CD4-positive, CD25-positive, alpha-beta regulatory T cell (primary cell): ENCODE measurements at regions not wholly inside any gene's neighbourhood (a gene's known extent, or its start where the extent isn't known, plus 50 kb on each side); places are given as distances from the start of the nearest gene placed in this dataset.

Experiments used
- ATAC-seq, 2 donors: fragments of 150-1000 bp; cut with Tn5 transposase; one replicate each; pipeline ENCODE4 v1.10.0; 2021; ENCODE audit warnings: low read depth in 2 of 2, moderate number of reproducible peaks in 2 of 2, moderate library complexity in 1 of 2
- DNase-seq, 3 donors: peaks; one replicate each; pipeline versions ENCODE4 v3.0.0 to v3.0.0-alpha.2; 2012 to 2022; ENCODE audit warnings: mixed read lengths in 1 of 3
- H3K27ac ChIP-seq: one replicate; pipeline ENCODE4 v1.7.0; 2013; ENCODE audit warnings: mild to moderate bottlenecking, low read length; ENCODE audit not compliant: insufficient read depth, poor library complexity, severe bottlenecking
- H3K27me3 ChIP-seq: one replicate; pipeline ENCODE4 v1.7.0; 2013; ENCODE audit warnings: low read length; ENCODE audit not compliant: control insufficient read depth, insufficient read depth
- H3K36me3 ChIP-seq: one replicate; pipeline ENCODE4 v1.7.0; 2013; ENCODE audit warnings: mild to moderate bottlenecking, low read length, moderate library complexity; ENCODE audit not compliant: control insufficient read depth, insufficient read depth
- H3K4me1 ChIP-seq: 2 replicates; pipeline ENCODE4 v1.7.0; 2013; ENCODE audit warnings: mild to moderate bottlenecking, low read length; ENCODE audit not compliant: insufficient read depth, control insufficient read depth, poor library complexity, severe bottlenecking
- H3K4me3 ChIP-seq: one replicate; pipeline ENCODE4 v1.7.0; 2013; ENCODE audit warnings: low read depth, mild to moderate bottlenecking, low read length, moderate library complexity
- H3K9me3 ChIP-seq, 2 experiments: 1 replicate in 1 of 2; 2 replicates in 1 of 2; pipeline ENCODE4 v1.7.0; 2013; ENCODE audit warnings: low read length in 2 of 2, mild to moderate bottlenecking in 1 of 2, moderate library complexity in 1 of 2; ENCODE audit not compliant: control insufficient read depth in 2 of 2
- H3K27ac Mint-ChIP-seq, 3 donors: one replicate each; pipeline ENCODE4 v1.8.0; 2020 to 2022; ENCODE audit warnings: mild to moderate bottlenecking in 3 of 3, mixed read lengths in 3 of 3, moderate library complexity in 2 of 3
- H3K27me3 Mint-ChIP-seq: one replicate; pipeline ENCODE4 v1.8.0; 2022; ENCODE audit warnings: mild to moderate bottlenecking, mixed read lengths
- H3K36me3 Mint-ChIP-seq: one replicate; pipeline ENCODE4 v1.8.0; 2020; ENCODE audit warnings: mixed read lengths
- H3K4me1 Mint-ChIP-seq, 4 donors: one replicate each; pipeline ENCODE4 v1.8.0; 2020 to 2022; ENCODE audit warnings: mixed read lengths in 4 of 4, mild to moderate bottlenecking in 1 of 4
- H3K4me3 Mint-ChIP-seq, 4 donors: one replicate each; pipeline ENCODE4 v1.8.0; 2020 to 2022; ENCODE audit warnings: mild to moderate bottlenecking in 4 of 4, mixed read lengths in 4 of 4, moderate library complexity in 3 of 4
- H3K9me3 Mint-ChIP-seq, 7 donors: one replicate each; pipeline ENCODE4 v1.8.0; 2020 to 2022; ENCODE audit warnings: mixed read lengths in 7 of 7, mild to moderate bottlenecking in 3 of 7, moderate library complexity in 2 of 7

DNA sequence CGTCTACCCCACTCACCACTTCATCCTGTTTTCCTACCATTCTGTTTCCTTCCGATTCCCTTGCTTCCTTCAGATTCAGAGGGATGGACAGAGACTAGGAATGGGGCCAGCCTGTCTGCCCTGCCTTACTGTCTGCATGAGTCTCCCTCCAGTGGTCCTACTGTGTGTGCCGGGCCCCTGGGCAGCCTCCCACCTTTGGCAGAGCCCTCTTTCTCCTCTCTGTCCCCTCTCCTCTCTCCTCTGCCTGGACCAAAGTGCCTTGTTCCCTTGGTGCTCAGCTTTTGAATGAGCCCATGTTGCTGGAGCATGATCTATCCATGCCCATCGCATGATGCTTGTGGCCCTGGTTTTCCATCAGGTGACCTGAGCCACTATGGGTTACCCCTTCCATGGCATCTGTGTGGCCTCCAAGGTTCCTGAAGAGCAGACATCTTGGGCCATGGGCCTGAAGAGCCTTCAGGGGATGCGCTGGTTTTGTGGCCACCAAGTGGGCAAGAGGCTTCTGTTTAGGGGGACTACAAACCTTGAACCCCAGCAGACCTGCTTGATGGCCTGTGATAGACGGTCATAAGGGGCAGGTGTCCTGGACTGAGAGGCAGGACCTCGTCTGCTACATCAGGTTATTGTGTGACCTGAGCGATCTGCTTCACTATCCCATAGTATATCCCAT is 54.2 kb upstream of the BCL11B start:
- H3K36me3 ChIP-seq = no peaks in the 10 kb centered on the region
- Mint-ChIP-seq H3K27me3 (peaks cover 17% of the 10 kb centered on the region), H3K9me3 (no peaks in the 10 kb centered on the region), H3K27ac (no peak overlapping the region), H3K4me1 (no peaks in the 10 kb centered on the region), H3K36me3 (no peaks in the 10 kb centered on the region), H3K4me3 (no peak overlapping the region)
- no peaks in the 10 kb centered on the region for H3K9me3 ChIP-seq
- ATAC-seq = no peak
- H3K4me3 ChIP-seq = no peak overlapping the region
- no peak for DNase-seq
- no peak overlapping the region for H3K27ac ChIP-seq
- no peaks in the 10 kb centered on the region for H3K4me1 ChIP-seq
- H3K27me3 ChIP-seq = no peaks in the 10 kb centered on the region

DNA sequence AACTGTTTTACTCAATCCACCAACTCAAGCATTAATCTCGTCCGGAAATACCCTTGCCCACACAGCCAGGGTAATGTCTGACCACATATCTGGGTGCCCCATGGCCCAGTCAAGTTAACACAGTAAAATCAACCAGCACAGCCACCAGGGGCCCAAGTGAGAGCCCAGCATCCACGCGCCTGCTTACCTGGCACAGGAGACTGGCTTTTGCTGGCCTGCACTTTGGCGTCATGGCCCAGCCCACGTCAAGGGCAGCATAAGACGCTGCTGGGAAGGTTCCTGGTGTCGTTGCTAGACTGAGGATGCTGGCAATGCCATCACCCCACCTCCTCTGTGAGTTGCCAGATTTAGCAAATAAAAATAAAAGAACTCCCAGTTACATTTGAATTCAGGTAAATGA is 53.6 kb upstream of the BCL11B start:
- Mint-ChIP-seq H3K36me3 (no peaks in the 10 kb centered on the region), H3K27ac (no peak overlapping the region), H3K4me3 (no peak overlapping the region), H3K27me3 (peaks cover 17% of the 10 kb centered on the region), H3K9me3 (no peaks in the 10 kb centered on the region), H3K4me1 (peaks cover 0 to 2% (median 0%) of the 10 kb centered on the region in 4 donors)
- Histone ChIP-seq H3K4me1 (no peaks in the 10 kb centered on the region), H3K27ac (no peak overlapping the region), H3K4me3 (no peak overlapping the region), H3K36me3 (no peaks in the 10 kb centered on the region), H3K9me3 (no peaks in the 10 kb centered on the region), H3K27me3 (no peaks in the 10 kb centered on the region)
- ATAC-seq = no peak
- no peak for DNase-seq

DNA sequence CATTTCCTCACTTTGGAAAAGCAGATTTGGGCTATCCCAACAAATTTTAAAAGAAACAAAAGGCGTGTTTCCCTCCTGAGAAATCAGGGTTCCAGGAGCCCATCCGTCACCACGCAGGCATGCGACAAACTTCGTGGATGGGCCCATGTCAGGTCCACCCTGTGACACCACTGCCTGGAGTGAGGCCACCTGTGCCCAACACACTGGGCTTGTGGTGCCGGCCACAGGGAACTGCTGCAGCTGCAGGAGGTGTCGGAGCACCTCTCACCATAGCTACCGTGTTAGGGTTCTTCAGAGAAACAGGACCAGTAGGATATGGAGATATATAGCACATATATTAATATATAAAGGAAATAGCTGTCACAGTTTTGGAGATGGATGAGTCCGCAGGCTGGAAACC is 53.0 kb upstream of the BCL11B start:
- no peaks in the 10 kb centered on the region for H3K36me3 ChIP-seq
- H3K4me3 ChIP-seq = no peak overlapping the region
- no peaks in the 10 kb centered on the region for H3K9me3 Mint-ChIP-seq
- no peaks in the 10 kb centered on the region for H3K9me3 ChIP-seq
- H3K4me3 Mint-ChIP-seq = no peak overlapping the region
- DNase-seq (no peak), ATAC-seq (no peak)
- no peaks in the 10 kb centered on the region for H3K36me3 Mint-ChIP-seq
- H3K4me1 Mint-ChIP-seq = peaks cover 0 to 2% (median 0%) of the 10 kb centered on the region in 4 donors
- H3K27ac Mint-ChIP-seq = no peak overlapping the region
- H3K4me1 ChIP-seq = peaks cover 3% of the 10 kb centered on the region
- H3K27me3 ChIP-seq = no peaks in the 10 kb centered on the region
- no peak overlapping the region for H3K27ac ChIP-seq
- peaks cover 17% of the 10 kb centered on the region for H3K27me3 Mint-ChIP-seq

DNA sequence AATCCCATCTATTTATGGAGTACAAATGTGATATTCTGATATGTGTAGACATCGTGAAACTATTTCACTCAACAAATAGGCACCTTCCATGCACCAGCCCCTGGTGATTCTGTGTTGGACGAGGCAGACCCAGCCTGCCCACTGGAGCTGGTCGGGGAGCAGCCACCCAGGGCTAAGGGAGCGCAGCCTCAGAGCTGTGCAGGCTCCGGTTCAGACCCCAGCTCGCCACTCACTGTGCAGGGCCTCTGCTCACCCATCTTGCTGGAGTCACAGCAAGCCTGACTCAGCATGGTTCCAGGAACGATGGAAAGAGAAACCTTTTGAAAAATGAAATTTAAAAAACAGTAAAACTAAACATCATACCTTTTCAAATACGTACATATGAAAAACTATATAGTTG is 52.3 kb upstream of the BCL11B start:
- ATAC-seq (no peak), DNase-seq (no peak)
- H3K27ac ChIP-seq = no peak overlapping the region
- Mint-ChIP-seq H3K4me3 (no peak overlapping the region), H3K9me3 (no peaks in the 10 kb centered on the region), H3K36me3 (no peaks in the 10 kb centered on the region), H3K4me1 (peaks cover 0 to 2% (median 0%) of the 10 kb centered on the region in 4 donors), H3K27ac (no peak overlapping the region), H3K27me3 (peaks cover 17% of the 10 kb centered on the region)
- H3K4me1 ChIP-seq = peaks cover 5% of the 10 kb centered on the region
- H3K27me3 ChIP-seq = no peaks in the 10 kb centered on the region
- H3K4me3 ChIP-seq = no peak overlapping the region
- no peaks in the 10 kb centered on the region for H3K9me3 ChIP-seq
- H3K36me3 ChIP-seq = no peaks in the 10 kb centered on the region

DNA sequence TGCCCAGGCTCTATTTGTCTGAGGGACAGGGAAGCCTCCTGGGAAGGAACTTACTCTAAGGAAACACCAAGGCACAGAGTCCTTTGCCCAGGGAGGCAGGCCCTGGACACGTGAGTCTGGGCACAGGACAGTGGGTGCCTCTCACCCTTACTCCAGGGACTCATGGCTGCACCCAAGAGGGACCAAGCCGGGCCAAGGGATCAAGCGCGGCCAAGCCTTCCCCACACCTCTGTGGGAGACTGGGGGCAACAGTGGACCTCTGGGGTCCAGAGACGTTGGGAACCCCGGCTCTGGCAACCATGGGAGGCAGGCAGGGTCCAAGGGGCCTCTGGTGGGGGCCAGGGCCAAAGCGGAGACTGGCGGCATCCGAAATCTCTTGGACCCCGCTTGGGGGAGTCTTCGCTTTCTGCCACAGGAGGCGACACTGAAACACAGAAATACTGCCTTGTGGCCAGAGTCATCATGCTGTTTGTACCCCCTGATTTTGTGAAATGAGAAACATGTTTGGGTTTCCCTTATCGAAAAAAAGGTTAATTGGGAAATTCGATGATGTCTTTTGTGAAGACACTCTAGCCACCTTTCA is 51.7 kb upstream of the BCL11B start:
- H3K27me3 ChIP-seq = no peaks in the 10 kb centered on the region
- H3K4me3 ChIP-seq = no peak overlapping the region
- no peak overlapping the region for H3K4me3 Mint-ChIP-seq
- H3K27ac Mint-ChIP-seq = no peak overlapping the region
- H3K4me1 ChIP-seq = peaks cover 5% of the 10 kb centered on the region
- H3K36me3 ChIP-seq = no peaks in the 10 kb centered on the region
- H3K4me1 Mint-ChIP-seq = peaks cover 0 to 2% (median 0%) of the 10 kb centered on the region in 4 donors
- H3K9me3 ChIP-seq = no peaks in the 10 kb centered on the region
- DNase-seq = no peak
- H3K9me3 Mint-ChIP-seq = no peaks in the 10 kb centered on the region
- no peak overlapping the region for H3K27ac ChIP-seq
- H3K27me3 Mint-ChIP-seq = peaks cover 16% of the 10 kb centered on the region
- H3K36me3 Mint-ChIP-seq = no peaks in the 10 kb centered on the region
- no peak for ATAC-seq

DNA sequence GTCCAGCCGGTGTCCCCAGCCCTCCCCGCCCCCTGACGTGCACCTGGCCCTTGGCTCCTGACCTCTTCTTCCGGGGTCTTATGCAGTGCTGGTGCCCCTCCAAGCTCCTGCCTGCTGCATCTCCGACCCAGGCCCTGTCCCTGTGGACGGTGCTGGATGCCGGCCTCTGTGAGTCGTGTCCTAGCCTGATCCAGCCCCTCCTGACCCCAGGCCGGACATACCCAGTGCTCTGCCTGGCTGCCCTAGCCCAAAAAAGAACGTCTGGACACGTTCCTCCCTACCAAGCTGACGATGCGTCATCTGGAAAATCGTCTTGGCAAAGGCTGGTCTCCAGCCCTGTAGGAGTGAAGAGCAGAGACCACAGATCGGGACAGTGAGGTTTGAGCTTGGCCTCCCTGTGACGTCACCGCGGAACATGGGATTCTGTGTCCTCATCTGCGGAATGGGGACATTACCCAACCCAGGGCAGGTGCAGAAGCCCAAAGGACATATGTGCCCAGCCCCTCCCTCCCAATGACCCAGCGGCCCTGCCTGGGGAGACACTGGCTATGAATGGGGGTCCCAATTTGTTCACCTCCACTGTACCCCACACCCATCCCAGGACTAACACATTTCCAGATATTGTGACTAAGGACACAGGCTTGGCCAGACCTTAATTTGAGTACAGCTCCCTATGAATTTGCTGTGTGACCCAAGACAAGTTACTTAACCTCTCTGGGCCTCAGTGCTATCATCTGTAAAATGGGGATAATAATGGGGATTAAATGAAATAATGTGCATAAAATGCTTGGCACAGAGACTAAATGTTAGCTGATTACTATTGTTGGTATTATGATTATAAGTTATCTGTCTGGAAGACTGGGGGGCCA is 51.0 kb upstream of the BCL11B start:
- Histone ChIP-seq H3K9me3 (no peaks in the 10 kb centered on the region), H3K4me1 (peaks cover 5% of the 10 kb centered on the region), H3K27me3 (no peaks in the 10 kb centered on the region), H3K27ac (no peak overlapping the region), H3K4me3 (no peak overlapping the region), H3K36me3 (no peaks in the 10 kb centered on the region)
- Mint-ChIP-seq H3K27me3 (peaks cover 9% of the 10 kb centered on the region), H3K36me3 (no peaks in the 10 kb centered on the region), H3K4me1 (peaks cover 0 to 2% (median 0%) of the 10 kb centered on the region in 4 donors), H3K9me3 (no peaks in the 10 kb centered on the region), H3K27ac (no peak overlapping the region), H3K4me3 (no peak overlapping the region)
- DNase-seq = no peak
- no peak for ATAC-seq

DNA sequence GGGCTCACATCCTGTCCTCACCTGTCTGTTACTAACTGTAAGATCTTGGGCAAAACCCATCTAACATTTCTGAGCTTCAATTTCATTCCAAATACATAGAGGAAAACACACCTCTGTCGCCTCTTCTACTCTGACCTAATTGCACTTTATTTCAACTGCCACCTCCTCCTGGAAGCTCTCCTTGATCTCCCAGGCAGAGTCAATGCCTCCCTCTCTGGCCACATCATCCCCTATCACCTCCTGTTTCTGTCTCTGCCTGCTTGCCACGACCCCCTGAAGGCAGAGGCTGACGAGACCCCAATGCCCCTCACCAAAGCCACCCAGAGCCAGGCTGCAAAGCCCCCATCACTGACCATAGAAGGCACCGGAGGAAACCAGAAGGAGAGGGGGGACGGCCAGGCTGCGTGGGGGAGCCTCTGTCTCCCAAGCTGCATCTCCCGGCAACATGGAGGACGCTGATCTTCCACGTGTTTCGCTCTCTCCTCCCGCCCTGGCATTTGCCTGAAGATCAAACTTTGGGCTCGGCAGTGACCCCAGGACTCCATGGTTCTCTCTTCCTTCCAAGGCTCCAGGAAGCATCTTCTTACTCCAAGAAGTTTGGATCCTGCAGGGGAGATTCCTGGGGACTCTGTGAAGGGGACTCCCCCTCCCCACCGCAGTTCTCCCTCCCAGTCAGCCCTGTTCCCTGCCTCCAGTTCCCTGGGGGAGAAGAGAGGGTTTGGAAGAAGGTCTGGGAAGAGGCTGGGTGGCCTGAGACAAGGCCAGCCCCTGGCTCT is 50.1 kb upstream of the BCL11B start:
- H3K4me1 Mint-ChIP-seq = peaks cover 0 to 2% (median 0%) of the 10 kb centered on the region in 4 donors
- H3K4me3 Mint-ChIP-seq = no peak overlapping the region
- no peaks in the 10 kb centered on the region for H3K36me3 Mint-ChIP-seq
- H3K9me3 Mint-ChIP-seq = no peaks in the 10 kb centered on the region
- Histone ChIP-seq H3K27me3 (no peaks in the 10 kb centered on the region), H3K9me3 (no peaks in the 10 kb centered on the region), H3K4me3 (no peak overlapping the region), H3K27ac (no peak overlapping the region), H3K4me1 (peaks cover 5% of the 10 kb centered on the region), H3K36me3 (no peaks in the 10 kb centered on the region)
- H3K27me3 Mint-ChIP-seq = peaks cover 9% of the 10 kb centered on the region
- ATAC-seq (no peak), DNase-seq (no peak)
- H3K27ac Mint-ChIP-seq = no peak overlapping the region
